ENCODE measurements at regions not wholly inside any gene's neighbourhood (a gene's known extent, or its start where the extent isn't known, plus 50 kb on each side); places are given as distances from the start of the nearest gene placed in this dataset.

DNA sequence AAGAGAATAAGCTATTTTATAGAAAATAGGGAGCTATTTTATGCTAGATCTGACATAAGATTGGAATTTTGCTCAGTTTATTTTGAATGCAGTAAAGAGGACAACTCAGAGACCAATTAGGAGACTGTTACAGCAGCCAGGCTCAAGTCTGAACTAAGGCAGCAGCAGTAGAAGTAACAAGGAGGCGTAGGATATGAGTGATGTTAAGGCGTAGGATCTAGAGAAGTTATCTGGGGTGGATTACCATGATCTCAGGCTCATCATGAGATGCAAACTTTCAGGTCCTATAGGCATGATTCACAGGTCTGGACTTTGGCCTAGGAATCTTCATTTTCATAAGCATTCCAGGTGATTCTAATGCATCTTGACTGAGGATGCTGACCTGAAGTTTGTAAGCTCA lies 108.9 kb upstream of the BLID start:
- no peak for DNase-seq

GRCh38 chr11:122220321-122220720 lies 104.3 kb upstream of the BLID start:
- DNase-seq = no peak

GRCh38 chr11:122219791-122220190 lies 103.8 kb upstream of the BLID start:
- DNase-seq = no peak

GRCh38 chr11:122215244-122215992 lies 99.4 kb upstream of the BLID start:
- DNase-seq = peak; percentile 3

- DNase-seq = no peak
Observed at GRCh38 chr11:122214567-122214966, 98.6 kb upstream of the BLID start.

- no peak for DNase-seq
Observed at GRCh38 chr11:122214080-122214479, 98.1 kb upstream of the BLID start.

DNA sequence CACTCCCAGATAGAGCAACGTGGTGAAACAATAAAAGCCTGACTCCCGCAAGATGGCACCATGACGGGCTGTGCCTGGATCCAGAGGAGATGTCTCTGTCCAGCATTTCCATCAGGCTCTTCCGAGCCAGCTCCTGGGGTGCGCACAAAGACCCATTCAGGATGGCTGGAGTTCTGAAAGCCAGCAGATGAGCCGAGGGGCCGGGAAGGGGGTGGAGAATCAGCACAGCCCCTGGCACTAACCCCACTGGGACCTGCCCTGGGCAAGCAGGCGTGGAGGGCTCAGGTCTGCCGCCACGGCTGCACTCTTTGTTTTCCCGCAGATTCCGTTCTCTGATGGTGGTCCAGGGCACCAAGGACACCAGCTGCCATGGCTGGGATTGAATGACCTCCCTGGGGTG lies 97.2 kb upstream of the BLID start:
- DNase-seq = no peak

GRCh38 chr11:122210367-122210997 lies 94.5 kb upstream of the BLID start:
- no peak for DNase-seq

- no peak for DNase-seq
Observed at GRCh38 chr11:122209619-122210366, 93.8 kb upstream of the BLID start.

GRCh38 chr11:122207921-122208764 lies 92.1 kb upstream of the BLID start:
- no peak for DNase-seq

GRCh38 chr11:122207505-122207904 lies 91.5 kb upstream of the BLID start:
- DNase-seq = no peak

DNA sequence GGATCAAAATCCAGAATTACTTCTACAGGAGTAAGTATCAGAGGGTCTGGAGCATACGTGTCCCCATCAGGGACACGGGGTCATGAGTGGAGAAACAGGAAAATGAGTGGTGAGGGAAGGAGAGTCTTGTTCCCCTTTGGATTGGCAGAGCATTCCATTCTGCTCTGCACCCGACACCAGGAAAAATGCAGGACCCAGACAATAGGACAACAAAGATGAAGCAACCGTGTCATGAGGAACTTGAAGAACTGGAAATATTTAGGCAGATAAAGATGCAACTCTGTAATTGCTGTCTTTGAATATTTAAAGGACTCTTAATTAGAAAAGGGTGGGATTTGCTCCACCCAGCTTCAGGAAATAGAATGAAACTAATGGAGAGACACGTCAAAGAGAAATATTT lies 89.0 kb upstream of the BLID start:
- no peak for DNase-seq

DNA sequence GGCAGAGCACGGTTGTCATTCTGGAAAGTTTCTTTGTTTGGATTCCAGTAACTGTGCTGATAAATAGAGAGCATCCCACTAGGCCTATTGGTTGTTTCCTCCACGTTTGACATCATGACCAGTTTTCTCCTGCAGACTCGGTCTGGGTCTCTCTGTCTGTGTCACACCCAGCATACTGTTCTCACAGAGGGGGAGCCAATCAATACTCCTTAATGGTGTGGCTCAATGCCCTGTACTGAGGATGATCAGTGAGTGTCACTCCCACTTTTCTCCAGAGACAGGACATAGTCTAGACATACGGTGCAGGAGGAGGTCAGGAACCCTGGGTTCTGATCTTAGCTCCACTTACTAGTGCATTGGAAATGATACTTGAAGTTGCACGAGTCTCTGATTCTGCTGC lies 88.2 kb upstream of the BLID start:
- no peak for DNase-seq

GRCh38 chr11:122202951-122203456 lies 87.0 kb upstream of the BLID start:
- no peak for DNase-seq

DNA sequence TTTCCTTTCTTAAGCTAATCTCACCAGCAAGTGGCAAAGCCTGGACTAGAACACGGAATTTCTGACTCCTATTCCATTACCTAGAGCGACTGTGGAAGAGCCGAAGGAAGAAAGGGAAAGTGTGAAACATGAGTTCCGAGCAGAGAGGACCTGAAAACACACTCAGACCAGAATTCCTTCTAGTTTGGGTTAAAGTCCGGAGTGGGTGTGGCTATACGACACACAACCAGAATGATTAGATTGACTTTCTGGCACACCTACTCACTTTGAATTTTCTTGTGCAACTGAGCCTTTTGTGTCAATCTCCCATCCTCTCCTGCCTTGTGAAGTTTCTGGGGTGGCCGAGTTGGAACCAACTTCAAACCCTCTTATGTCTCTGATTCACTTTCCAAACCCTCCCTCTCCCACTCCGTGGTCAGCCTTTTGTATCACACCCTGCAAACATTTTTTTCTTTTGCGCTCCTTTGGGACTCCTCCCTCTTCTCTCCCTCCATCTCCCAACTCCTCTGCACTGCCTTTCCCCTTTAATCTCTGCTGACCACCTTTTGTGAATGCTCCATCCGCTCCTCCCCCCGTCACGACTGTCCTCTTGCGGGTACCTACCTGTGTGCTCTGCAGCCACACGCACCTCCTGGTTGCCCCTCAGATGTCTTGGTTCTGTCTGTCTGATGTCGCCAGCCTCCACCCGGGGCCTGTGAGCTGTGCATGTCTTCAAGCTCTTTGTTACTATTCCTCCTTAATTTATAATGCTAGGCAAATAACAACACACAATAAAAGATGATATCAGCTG lies 86.3 kb upstream of the BLID start:
- no peak for DNase-seq

GRCh38 chr11:122201106-122201505 lies 85.1 kb upstream of the BLID start:
- DNase-seq = no peak

DNA sequence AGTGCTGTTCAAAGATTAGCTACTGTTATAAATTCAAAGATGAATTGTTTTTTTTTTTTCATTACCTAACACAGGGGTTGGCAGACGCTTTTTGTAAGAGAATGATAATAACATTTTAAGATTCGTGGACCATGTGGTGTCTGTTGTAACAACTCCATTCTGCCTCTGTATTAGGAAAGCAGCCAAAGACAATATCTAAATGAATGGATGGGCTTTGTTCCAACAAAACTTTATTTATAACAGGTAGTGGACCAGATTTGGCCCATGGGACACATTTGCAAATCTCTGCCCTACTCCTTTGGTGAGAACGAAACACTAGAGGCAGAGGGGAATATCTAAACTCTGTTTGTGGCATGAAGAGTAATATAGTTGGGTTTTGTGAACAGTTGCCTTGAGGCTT lies 83.6 kb upstream of the BLID start:
- DNase-seq = no peak

DNA sequence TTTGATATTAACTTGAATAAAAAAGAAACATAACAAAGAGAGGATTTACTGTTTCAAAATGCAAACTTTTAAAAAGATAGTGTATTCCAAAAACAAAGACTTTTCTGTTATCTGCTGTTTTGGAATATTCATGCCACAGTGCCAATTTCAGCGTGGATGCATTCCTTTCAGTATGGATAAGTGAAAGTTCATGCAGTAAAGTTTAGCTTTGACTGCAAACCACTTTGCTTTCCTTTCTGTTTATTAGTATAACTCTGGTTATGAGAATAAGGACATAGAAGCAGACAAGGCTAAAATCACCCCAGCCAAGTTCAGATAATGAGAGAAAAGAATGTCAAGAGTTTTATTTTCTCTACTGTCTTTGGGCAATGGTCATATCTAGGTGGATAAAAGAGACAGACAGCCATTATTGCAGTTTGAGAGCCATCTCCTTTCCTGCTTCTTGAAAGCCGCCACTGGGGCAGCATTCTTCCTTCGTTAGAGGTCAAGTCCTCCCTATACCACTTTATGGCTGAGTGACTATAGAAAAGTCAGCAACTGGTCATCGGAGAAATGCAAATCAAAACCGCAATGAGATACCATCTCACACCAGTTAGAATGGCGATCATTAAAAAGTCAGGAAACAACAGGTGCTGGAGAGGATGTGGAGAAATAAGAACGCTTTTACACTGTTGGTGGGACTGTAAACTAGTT lies 82.4 kb upstream of the BLID start:
- DNase-seq = no peak

DNA sequence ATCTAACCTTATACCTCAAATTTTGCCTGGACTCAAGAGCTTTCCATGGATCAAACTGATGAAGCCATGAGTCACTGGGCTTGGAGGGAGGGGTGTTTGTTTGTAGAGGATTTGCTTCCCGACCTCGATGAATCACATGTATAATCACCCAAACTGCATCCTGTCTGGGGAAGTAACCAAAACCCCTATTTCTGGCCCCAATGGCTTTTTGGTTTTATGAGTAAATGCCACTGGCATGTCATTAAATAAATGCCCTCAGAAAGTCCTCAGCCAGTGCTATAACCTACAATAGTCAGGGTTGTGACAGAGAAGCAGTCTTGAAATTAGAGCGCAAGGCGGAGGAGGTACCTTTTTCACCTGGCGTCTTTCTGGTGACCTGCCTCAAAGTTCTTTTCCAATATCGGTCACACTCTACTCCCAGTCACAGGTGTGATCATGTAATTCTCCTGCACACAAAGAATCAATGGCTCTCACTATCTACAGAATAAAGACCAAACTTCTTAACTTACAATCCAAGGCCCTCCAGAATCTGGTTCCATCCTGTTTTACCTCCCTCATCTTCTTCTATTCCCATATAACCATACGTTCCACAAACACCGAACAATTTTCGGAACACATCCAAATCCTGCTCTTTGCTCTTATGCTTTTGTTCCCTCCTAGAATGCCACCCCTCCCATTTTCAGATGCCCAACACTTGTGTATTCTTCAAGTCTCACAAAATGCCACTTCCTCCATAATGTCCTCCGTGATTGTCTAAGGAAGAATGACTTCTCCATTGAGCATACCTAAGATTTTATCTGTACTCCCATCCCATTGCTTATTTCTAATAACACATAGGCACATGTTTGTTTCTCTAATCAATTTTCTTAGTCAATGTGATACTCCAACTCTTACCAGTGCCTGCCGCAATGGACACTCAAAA lies 81.3 kb upstream of the BLID start:
- DNase-seq = no peak

- DNase-seq = no peak
Observed at GRCh38 chr11:122195790-122196189, 79.8 kb upstream of the BLID start.

Data from GDM1 (cell line).